PC-9 (cell line): ENCODE measurements at regions not wholly inside any gene's neighbourhood (a gene's known extent, or its start where the extent isn't known, plus 50 kb on each side); places are given as distances from the start of the nearest gene placed in this dataset.

Experiments used
- EZH2 ChIP-seq: fragments of 200-600 bp; sonication (generic); IDR thresholded peaks from 2 replicates; pipeline ENCODE4 v1.8.0; 2017; ENCODE audit warnings: antibody characterized with exemption, low read depth
- TF ChIP-seq, protein P1 (sequence below): fragments of 200-600 bp; sonication (generic); conservative IDR thresholded peaks from 2 replicates; pipeline ENCODE4 v1.6.1; 2017; ENCODE audit warnings: mixed run types, antibody characterized with exemption, mild to moderate bottlenecking, moderate library complexity

- TF ChIP-seq, protein P1, sequence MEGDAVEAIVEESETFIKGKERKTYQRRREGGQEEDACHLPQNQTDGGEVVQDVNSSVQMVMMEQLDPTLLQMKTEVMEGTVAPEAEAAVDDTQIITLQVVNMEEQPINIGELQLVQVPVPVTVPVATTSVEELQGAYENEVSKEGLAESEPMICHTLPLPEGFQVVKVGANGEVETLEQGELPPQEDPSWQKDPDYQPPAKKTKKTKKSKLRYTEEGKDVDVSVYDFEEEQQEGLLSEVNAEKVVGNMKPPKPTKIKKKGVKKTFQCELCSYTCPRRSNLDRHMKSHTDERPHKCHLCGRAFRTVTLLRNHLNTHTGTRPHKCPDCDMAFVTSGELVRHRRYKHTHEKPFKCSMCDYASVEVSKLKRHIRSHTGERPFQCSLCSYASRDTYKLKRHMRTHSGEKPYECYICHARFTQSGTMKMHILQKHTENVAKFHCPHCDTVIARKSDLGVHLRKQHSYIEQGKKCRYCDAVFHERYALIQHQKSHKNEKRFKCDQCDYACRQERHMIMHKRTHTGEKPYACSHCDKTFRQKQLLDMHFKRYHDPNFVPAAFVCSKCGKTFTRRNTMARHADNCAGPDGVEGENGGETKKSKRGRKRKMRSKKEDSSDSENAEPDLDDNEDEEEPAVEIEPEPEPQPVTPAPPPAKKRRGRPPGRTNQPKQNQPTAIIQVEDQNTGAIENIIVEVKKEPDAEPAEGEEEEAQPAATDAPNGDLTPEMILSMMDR: no peak
- TF ChIP-seq EZH2: no peak
Observed at GRCh38 chr7:46710927-46711326, 789.9 kb upstream of the IGFBP3 start.
